Colonic mucosa (tissue), 4 donors: ENCODE measurements at regions not wholly inside any gene's neighbourhood (a gene's known extent, or its start where the extent isn't known, plus 50 kb on each side); places are given as distances from the start of the nearest gene placed in this dataset.
A peak's percentile ranks its signal among the peaks of the same experiment; 100 is the strongest.

Source experiments
- DNase-seq: peaks from one replicate; pipeline ENCODE4 v3.0.0-alpha.2; 2020
- H3K27ac ChIP-seq: fragments of 200-600 bp; one replicate; pipeline ENCODE4 v1.8.0; 2021
- H3K27me3 ChIP-seq: fragments of 200-600 bp; one replicate; pipeline ENCODE4 v1.8.0; 2021
- H3K36me3 ChIP-seq: fragments of 200-600 bp; one replicate; pipeline ENCODE4 v1.8.0; 2021
- H3K4me1 ChIP-seq: fragments of 200-600 bp; one replicate; pipeline ENCODE4 v1.8.0; 2021; ENCODE audit warnings: mild to moderate bottlenecking
- H3K4me3 ChIP-seq: fragments of 200-600 bp; one replicate; pipeline ENCODE4 v1.8.0; 2021
- H3K9ac ChIP-seq, 2 donors: one replicate each; pipeline ENCODE4 v1.7.0; 2013; ENCODE audit warnings: control low read depth in 2 of 2, low read depth in 2 of 2, low read length in 2 of 2
- H3K9me3 ChIP-seq: fragments of 200-600 bp; one replicate; pipeline ENCODE4 v1.8.0; 2021
- intact Hi-C: fragments of 100-400 bp; cut with DNase I; formaldehyde crosslinking; loops from one replicate; pipeline ENCODE4 v1.14.1; 2022
- TF ChIP-seq, protein P1 (sequence below): fragments of 200-600 bp; IDR thresholded peaks from one replicate; pipeline ENCODE4 v1.8.0; 2022; ENCODE audit warnings: antibody characterized with exemption, mild to moderate bottlenecking
- donor health status: healthy.
- donor health status: DM: no; HTN: no; CAD: no.
- donor health status: DM: no; HTN: no; CAD: no.

GRCh38 chr3:46122091-46122490 lies 86.0 kb downstream of the CCR1 start:
- Histone ChIP-seq H3K27me3 (no peaks in the 10 kb centered on the region), H3K4me1 (no peaks in the 10 kb centered on the region), H3K27ac (no peak overlapping the region), H3K9ac (no peak overlapping the region), H3K9me3 (no peaks in the 10 kb centered on the region), H3K36me3 (no peaks in the 10 kb centered on the region), H3K4me3 (no peak overlapping the region)
- intact Hi-C loops = no loop called here
- DNase-seq = no peak
- TF ChIP-seq, protein P1, sequence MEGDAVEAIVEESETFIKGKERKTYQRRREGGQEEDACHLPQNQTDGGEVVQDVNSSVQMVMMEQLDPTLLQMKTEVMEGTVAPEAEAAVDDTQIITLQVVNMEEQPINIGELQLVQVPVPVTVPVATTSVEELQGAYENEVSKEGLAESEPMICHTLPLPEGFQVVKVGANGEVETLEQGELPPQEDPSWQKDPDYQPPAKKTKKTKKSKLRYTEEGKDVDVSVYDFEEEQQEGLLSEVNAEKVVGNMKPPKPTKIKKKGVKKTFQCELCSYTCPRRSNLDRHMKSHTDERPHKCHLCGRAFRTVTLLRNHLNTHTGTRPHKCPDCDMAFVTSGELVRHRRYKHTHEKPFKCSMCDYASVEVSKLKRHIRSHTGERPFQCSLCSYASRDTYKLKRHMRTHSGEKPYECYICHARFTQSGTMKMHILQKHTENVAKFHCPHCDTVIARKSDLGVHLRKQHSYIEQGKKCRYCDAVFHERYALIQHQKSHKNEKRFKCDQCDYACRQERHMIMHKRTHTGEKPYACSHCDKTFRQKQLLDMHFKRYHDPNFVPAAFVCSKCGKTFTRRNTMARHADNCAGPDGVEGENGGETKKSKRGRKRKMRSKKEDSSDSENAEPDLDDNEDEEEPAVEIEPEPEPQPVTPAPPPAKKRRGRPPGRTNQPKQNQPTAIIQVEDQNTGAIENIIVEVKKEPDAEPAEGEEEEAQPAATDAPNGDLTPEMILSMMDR = no peak

- TF ChIP-seq, protein P1 = no peak
- H3K9ac ChIP-seq = no peak overlapping the region
- intact Hi-C loops = no loop called here
- H3K4me1 ChIP-seq = no peaks in the 10 kb centered on the region
- H3K9me3 ChIP-seq = no peaks in the 10 kb centered on the region
- H3K36me3 ChIP-seq = no peaks in the 10 kb centered on the region
- no peak for DNase-seq
- H3K4me3 ChIP-seq = no peak overlapping the region
- no peaks in the 10 kb centered on the region for H3K27me3 ChIP-seq
- no peak overlapping the region for H3K27ac ChIP-seq
These were observed 87.1 kb downstream of the CCR1 start for GRCh38 chr3:46120983-46121382.

- no peaks in the 10 kb centered on the region for H3K9me3 ChIP-seq
- TF ChIP-seq, protein P1 = no peak
- DNase-seq = no peak
- no peak overlapping the region for H3K4me3 ChIP-seq
- intact Hi-C loops = no loop called here
- no peak overlapping the region for H3K27ac ChIP-seq
- no peaks in the 10 kb centered on the region for H3K4me1 ChIP-seq
- no peaks in the 10 kb centered on the region for H3K27me3 ChIP-seq
- H3K36me3 ChIP-seq = no peaks in the 10 kb centered on the region
- H3K9ac ChIP-seq = no peak overlapping the region
These were observed 88.2 kb downstream of the CCR1 start for GRCh38 chr3:46119709-46120498.

GRCh38 chr3:46119253-46119652 lies 88.9 kb downstream of the CCR1 start:
- Histone ChIP-seq H3K9ac (no peak overlapping the region), H3K4me3 (no peak overlapping the region), H3K27me3 (no peaks in the 10 kb centered on the region), H3K4me1 (no peaks in the 10 kb centered on the region), H3K27ac (no peak overlapping the region), H3K36me3 (no peaks in the 10 kb centered on the region), H3K9me3 (no peaks in the 10 kb centered on the region)
- TF ChIP-seq, protein P1 = no peak
- DNase-seq = no peak
- intact Hi-C loops = no loop called here

GRCh38 chr3:46116996-46117395 lies 89.7 kb upstream of the XCR1 start:
- intact Hi-C loops = no loop called here
- no peaks in the 10 kb centered on the region for H3K9me3 ChIP-seq

More at GRCh38 chr3:46116996-46117395, 89.7 kb upstream of the XCR1 start:
- no peak overlapping the region for H3K9ac ChIP-seq
- H3K27me3 ChIP-seq = no peaks in the 10 kb centered on the region
- peak overlapping the region; percentile 0 for H3K27ac ChIP-seq
- H3K4me3 ChIP-seq = no peak overlapping the region
- DNase-seq = no peak
- no peaks in the 10 kb centered on the region for H3K4me1 ChIP-seq
- TF ChIP-seq, protein P1 = no peak
- H3K36me3 ChIP-seq = no peaks in the 10 kb centered on the region
